Neural cell (in vitro differentiated cells): ENCODE measurements at regions not wholly inside any gene's neighbourhood (a gene's known extent, or its start where the extent isn't known, plus 50 kb on each side); places are given as distances from the start of the nearest gene placed in this dataset.

ENCODE experiments used
- H2AFZ ChIP-seq: fragments of 200-600, 300-800 bp; sonication (generic), shearing (Covaris generic); 2 replicates; pipeline ENCODE4 v1.6.0; 2014; ENCODE audit warnings: low read depth, mild to moderate bottlenecking, antibody characterized with exemption, low read length, moderate library complexity
- H3F3A ChIP-seq: fragments of 200-600 bp; shearing (Covaris generic); 2 replicates; pipeline ENCODE4 v1.6.1; 2016; ENCODE audit warnings: mild to moderate bottlenecking, moderate library complexity, mixed read lengths, antibody characterized with exemption, low read length; ENCODE audit not compliant: insufficient read depth, poor library complexity, severe bottlenecking
- H3K27ac ChIP-seq: fragments of 200-600, 300-800 bp; sonication (generic), shearing (Covaris generic); 2 replicates; pipeline ENCODE4 v1.5.1; 2014; ENCODE audit warnings: mild to moderate bottlenecking, low read length, moderate library complexity
- H3K27me3 ChIP-seq: fragments of 300-800, 200-600 bp; sonication (generic), shearing (Covaris generic); 2 replicates; pipeline ENCODE4 v1.6.0; 2014; ENCODE audit warnings: mild to moderate bottlenecking, low read depth, low read length, moderate library complexity; ENCODE audit not compliant: insufficient read depth
- H3K36me3 ChIP-seq: fragments of 300-800, 200-600 bp; sonication (generic), shearing (Covaris generic); 2 replicates; pipeline ENCODE4 v1.5.1; 2014; ENCODE audit warnings: mild to moderate bottlenecking, antibody characterized with exemption, low read length, moderate library complexity; ENCODE audit not compliant: insufficient read depth
- H3K4me2 ChIP-seq: fragments of 300-800, 200-600 bp; sonication (generic), shearing (Covaris generic); 2 replicates; pipeline ENCODE4 v1.6.0; 2014; ENCODE audit warnings: mild to moderate bottlenecking, low read length
- H3K4me3 ChIP-seq: fragments of 300-800, 200-600 bp; sonication (generic), shearing (Covaris generic); 2 replicates; pipeline ENCODE4 v1.5.1; 2014; ENCODE audit warnings: mild to moderate bottlenecking, low read length, moderate library complexity
- H3K79me2 ChIP-seq: fragments of 200-600 bp; shearing (Covaris generic); replicated peaks from 2 replicates; pipeline ENCODE4 v1.6.0; 2014; ENCODE audit warnings: mild to moderate bottlenecking, low read length, moderate library complexity; ENCODE audit not compliant: insufficient read depth
- H3K9ac ChIP-seq: fragments of 300-800, 200-600 bp; sonication (generic), shearing (Covaris generic); 2 replicates; pipeline ENCODE4 v1.6.1; 2016; ENCODE audit warnings: mild to moderate bottlenecking, low read length, mixed read lengths
- H3K9me2 ChIP-seq: fragments of 200-600 bp; shearing (Covaris generic); 2 replicates; pipeline ENCODE4 v1.6.1; 2016; ENCODE audit warnings: mild to moderate bottlenecking, low read length, mixed read lengths; ENCODE audit not compliant: insufficient read depth
- H3K9me3 ChIP-seq: fragments of 200-600, 300-800 bp; sonication (generic), shearing (Covaris generic); 2 replicates; pipeline ENCODE4 v1.6.1; 2016; ENCODE audit warnings: mild to moderate bottlenecking, mixed run types, low read length, moderate library complexity, mixed read lengths
- H4K20me1 ChIP-seq: fragments of 200-600 bp; shearing (Covaris generic); 2 replicates; pipeline ENCODE4 v1.6.1; 2016; ENCODE audit warnings: mild to moderate bottlenecking, mixed run types; ENCODE audit not compliant: insufficient read depth
- CTCF ChIP-seq: fragments of 450-650 bp; IDR thresholded peaks from 2 replicates; pipeline ENCODE4 v1.5.1; 2014; ENCODE audit warnings: antibody characterized with exemption, mild to moderate bottlenecking, moderate library complexity; ENCODE audit not compliant: poor library complexity, severe bottlenecking
- EP300 ChIP-seq: fragments of 450-650 bp; conservative IDR thresholded peaks from 2 replicates; pipeline ENCODE4 v1.6.1; 2014; ENCODE audit warnings: antibody characterized with exemption, mild to moderate bottlenecking, moderate library complexity; ENCODE audit not compliant: poor library complexity, severe bottlenecking
- EZH2 ChIP-seq: fragments of 200-600, 300-800 bp; shearing (Covaris generic), sonication (generic); IDR thresholded peaks from 2 replicates; pipeline ENCODE4 v1.6.1; 2014; ENCODE audit warnings: antibody characterized with exemption, low read length, borderline replicate concordance, mild to moderate bottlenecking; ENCODE audit not compliant: insufficient read depth, poor library complexity, severe bottlenecking
- MXI1 ChIP-seq: fragments of 450-650 bp; conservative IDR thresholded peaks from 2 replicates; pipeline ENCODE4 v1.6.1; 2014; ENCODE audit warnings: antibody characterized with exemption, mild to moderate bottlenecking; ENCODE audit not compliant: poor library complexity, severe bottlenecking
- POLR2AphosphoS5 ChIP-seq: IDR thresholded peaks from 2 replicates; pipeline ENCODE4 v1.6.1; 2012
- RAD21 ChIP-seq: fragments of 450-650 bp; conservative IDR thresholded peaks from 2 replicates; pipeline ENCODE4 v1.6.1; 2014; ENCODE audit warnings: antibody characterized with exemption, mild to moderate bottlenecking, moderate library complexity
- REST ChIP-seq: IDR thresholded peaks from 2 replicates; pipeline ENCODE4 v1.6.1; 2012; ENCODE audit warnings: borderline replicate concordance
- SMC3 ChIP-seq: fragments of 450-650 bp; conservative IDR thresholded peaks from 2 replicates; pipeline ENCODE4 v1.6.1; 2014; ENCODE audit warnings: antibody characterized with exemption, mild to moderate bottlenecking, moderate library complexity; ENCODE audit not compliant: poor library complexity
- TAF1 ChIP-seq: IDR thresholded peaks from 2 replicates; pipeline ENCODE4 v1.6.1; 2012; ENCODE audit warnings: low read depth

GRCh38 chr17:34182036-34182803, 72.9 kb upstream of the CCL2 start:
- Histone ChIP-seq H2AFZ (peak overlapping the region; percentile 6), H3K4me2 (peak overlapping the region; percentile 72), H3K9ac (peak overlapping the region; percentile 32), H3K27ac (peak overlapping the region; percentile 67), H3K27me3 (no peaks in the 10 kb centered on the region), H3K79me2 (no peaks in the 10 kb centered on the region), H4K20me1 (no peaks in the 10 kb centered on the region), H3F3A (peaks cover 5% of the 10 kb centered on the region), H3K4me3 (peak overlapping the region; percentile 47), H3K36me3 (no peaks in the 10 kb centered on the region), H3K9me3 (no peaks in the 10 kb centered on the region), H3K9me2 (no peaks in the 10 kb centered on the region)
- TF ChIP-seq SMC3 (peak; percentile 23), REST (peak; percentile 22), EZH2 (no peak), EP300 (peak; percentile 50), MXI1 (peak; percentile 25)

GRCh38 chr17:34195987-34196386, 59.1 kb upstream of the CCL2 start:
- Histone ChIP-seq H3K9me2 (no peaks in the 10 kb centered on the region), H3K9ac (no peak overlapping the region), H3K4me2 (no peak overlapping the region), H2AFZ (no peak overlapping the region), H3K79me2 (no peaks in the 10 kb centered on the region), H3F3A (no peaks in the 10 kb centered on the region), H3K4me3 (no peak overlapping the region), H4K20me1 (no peaks in the 10 kb centered on the region), H3K36me3 (no peaks in the 10 kb centered on the region), H3K27ac (no peak overlapping the region), H3K9me3 (no peaks in the 10 kb centered on the region), H3K27me3 (peaks cover 4% of the 10 kb centered on the region)
- TF ChIP-seq MXI1, result no peak
- no peak for TF ChIP-seq SMC3
- TF ChIP-seq EP300, result no peak
- no peak for TF ChIP-seq CTCF
- TF ChIP-seq RAD21, result no peak
- no peak for TF ChIP-seq REST
- TF ChIP-seq EZH2, result no peak
- no peak for TF ChIP-seq TAF1
- no peak for TF ChIP-seq POLR2AphosphoS5
